Stimulated activated CD4-positive, alpha-beta T cell treated with anti-CD3 and anti-CD28 coated beads, Interleukin-4, amount 100 ng/mL, for 48 hours (primary cell): ENCODE measurements at regions not wholly inside any gene's neighbourhood (a gene's known extent, or its start where the extent isn't known, plus 50 kb on each side); places are given as distances from the start of the nearest gene placed in this dataset.
"Not testable (repeated sequence)": the region's sequence is repeated elsewhere in the genome, so short reads cannot be mapped to it uniquely, and the experiment has no call there.

Source experiments
- DNase-seq, 2 donors: peaks; one replicate each; pipeline ENCODE4 v3.0.0-alpha.2; 2020; ENCODE audit warnings: low read depth in 2 of 2

DNA sequence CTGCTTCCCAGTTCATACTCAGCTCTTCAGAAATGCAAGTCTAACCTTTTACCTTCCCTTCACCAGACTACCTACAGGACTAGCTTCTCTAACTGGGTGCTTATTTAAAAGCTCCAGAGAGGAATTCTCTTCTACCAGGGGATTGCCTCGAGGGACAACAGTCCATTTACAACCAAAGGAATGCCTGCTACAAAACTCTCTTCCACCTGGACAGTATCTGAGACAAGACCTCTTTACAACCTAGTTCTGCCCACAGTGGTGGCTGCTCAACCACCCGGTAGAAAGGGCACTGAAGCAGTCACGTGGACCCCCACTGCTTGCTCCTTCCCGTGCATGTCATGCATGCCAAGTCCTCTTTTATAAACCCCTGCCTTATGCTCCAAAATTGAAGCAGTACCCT is 158.1 kb upstream of the ANXA10 start:
- DNase-seq: no peak

DNA sequence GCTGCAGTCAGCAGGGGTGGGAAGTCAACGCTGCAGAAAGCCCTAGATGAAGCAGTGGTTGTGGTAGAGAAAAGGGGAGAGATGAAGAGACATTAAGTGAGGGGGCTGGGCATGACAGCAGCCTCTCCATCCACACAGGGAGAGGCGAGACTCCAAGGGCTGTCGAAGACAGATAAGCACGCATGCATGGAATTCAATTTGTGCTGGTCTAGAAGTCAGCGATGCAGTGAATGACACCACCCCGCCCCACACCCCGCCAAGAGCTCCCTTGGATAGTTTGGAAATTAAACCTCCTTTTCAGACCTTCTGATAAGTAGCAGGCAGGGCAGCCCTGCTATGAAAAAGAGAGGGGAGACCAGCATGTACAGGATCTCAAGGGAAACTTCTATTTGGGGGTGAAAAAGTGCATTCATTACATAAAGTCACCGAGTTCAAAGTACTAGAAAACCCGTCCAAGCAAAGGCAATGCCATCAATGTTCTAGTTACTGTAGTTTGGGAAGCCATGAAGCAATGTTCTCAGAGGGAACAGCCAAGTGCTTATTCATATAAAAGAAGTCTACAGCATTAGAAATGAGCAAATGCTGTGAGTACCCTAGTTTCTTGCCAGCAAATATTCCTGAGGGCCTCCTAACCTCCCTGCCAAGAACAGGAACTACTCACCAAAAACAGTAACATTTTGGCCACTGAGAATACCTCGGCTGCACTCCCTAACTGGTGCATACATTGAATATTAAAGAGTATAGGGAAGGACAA is 152.3 kb upstream of the ANXA10 start:
- no peak for DNase-seq

DNA sequence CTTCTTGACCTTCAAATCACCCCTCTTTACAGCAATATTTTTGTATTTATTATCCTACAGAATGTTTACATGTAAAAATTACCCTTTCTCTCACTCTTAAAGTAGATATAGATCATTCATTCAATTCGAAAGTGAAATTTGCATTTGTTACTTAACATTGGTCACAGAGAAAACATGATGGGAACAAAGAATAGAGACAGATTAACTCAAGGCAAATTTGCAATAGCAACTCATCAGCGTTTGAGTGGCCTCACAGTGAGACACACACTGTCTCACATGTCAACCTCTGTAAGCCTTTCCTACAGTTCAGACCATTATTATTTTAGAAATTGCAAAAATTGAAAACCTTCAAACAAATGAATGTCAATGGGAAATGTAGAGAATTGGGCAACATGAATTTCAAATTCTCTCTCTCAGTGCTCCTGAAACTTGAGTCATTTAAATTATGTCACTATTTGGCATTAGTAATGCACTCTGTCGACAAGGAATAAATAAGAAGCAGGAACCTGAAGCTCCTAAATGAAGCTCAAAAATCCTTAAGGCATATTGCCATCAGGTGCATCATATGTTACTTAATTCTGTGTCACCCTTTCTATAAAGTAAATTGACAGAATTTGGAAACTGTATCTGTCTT is 148.3 kb upstream of the ANXA10 start:
- DNase-seq: no peak

DNA sequence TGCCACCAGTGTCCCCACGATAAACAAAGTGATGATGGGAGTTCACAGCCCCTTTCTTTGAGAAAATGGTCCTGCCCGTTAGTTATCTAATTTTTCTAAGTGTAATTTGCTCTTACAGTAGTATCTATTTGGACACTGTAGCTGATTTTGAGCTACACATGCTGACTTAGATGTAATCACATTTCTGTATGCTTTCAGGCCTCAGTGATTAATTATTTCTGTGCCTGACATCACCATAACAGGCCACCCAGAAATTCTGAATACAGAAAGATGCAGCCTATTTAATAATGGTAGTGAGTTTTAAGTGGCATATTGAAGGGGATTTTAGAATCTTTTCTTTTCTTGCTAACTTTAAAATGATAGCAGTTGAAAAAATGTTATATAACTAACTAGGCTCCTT is 147.6 kb upstream of the ANXA10 start:
- DNase-seq: no peak

DNA sequence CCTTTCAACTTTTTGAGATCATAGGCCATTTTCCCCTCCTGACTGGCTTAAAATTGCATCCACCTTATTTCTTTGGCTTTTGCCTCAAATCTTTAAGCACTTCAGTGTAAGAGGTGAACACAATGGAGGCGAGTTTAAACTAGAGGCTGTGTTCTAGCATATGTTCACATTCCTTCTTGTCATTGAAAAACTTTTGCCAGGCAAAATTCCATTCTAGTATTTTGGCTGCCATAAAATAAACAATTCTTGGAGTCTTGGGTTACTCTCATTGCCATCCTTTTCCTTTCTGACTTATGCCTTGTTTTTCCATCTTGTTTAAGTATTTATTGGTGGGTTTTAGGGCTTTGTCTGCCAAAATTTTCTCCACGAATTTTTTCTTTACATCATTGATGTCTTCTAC is 137.3 kb upstream of the ANXA10 start:
- DNase-seq: no peak

DNA sequence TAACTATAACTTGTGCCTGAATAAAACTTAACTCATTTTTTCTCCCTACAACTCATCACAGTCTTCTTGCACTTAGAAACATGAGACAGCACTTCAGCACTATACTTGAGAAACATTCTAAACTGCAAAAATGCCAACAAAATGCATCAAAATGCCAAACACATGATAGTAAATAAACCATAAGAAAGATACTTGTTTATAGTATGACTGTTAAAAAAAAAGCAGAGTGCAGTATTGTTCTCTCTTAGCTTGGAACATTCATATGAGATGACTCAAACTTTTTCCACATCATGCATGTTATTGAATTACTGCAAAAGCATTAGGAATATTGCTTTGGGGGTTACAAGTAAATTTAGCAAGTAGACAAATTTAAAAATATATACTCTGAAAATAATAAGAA is 135.7 kb upstream of the ANXA10 start:
- no peak for DNase-seq

DNA sequence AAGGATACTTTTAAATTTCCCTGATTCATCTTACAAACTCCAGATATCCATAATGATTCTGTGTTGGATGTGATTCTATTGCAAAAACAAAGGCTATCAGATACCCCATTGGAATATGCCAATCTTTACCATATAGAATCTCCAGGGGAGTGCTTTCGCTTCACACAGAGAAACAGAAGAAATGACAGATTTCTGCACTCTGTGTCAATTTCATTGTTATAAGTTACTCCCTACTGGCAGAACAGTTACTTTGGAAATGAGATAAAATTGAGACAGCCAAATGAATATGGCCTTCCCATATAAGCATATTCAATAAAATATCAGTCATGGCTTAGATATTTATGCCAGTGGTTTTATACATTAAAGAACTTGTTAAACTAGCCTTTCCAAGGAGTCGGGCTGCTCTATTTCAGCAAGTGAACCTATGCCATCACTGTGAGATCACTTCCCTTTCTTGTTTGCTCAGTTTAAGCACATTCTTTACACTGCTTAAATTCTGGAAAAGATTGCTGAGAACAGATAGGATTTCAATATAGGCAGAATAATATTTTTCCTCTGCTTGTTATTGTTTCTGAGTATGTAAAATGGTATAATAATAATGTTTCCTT is 127.5 kb upstream of the ANXA10 start:
- DNase-seq: no peak

DNA sequence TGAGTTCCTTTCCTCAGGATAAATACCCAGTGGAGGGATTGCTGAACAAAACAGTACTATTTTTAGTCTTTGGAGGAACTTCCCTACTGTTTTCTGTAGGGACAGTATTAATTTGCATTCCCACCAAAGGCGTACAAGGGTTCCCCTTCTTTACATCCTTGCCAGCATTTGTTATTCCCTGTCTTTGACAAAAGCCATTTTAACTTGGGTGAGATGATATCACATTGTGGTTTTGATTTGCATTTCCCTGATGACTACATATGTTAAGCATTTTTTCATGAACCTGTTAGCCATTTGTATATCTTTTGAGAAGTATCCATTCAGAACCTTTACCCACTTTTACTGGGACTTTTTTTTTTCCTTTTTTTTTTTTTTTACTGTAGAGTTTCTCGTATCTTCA is 126.2 kb upstream of the ANXA10 start:
- no peak for DNase-seq

DNA sequence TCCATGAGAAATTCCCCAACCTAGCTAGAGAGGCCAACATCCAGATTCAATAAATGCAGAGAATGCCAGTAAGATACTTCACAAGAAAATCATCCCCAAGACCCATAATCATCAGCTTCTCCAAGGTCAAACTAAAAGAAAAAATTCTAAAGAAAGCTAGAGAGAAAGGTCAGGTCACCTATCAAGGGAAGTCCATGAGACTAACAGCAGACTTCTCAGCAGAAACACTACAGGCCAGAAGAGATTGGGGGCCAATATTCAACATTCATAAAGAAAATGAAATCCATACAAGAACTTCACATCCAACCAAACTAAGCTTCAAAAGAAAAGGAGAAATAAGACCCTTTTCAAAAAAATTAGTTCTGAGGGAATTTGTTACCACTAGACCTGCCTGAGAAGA is 118.8 kb upstream of the ANXA10 start:
- no peak for DNase-seq

DNA sequence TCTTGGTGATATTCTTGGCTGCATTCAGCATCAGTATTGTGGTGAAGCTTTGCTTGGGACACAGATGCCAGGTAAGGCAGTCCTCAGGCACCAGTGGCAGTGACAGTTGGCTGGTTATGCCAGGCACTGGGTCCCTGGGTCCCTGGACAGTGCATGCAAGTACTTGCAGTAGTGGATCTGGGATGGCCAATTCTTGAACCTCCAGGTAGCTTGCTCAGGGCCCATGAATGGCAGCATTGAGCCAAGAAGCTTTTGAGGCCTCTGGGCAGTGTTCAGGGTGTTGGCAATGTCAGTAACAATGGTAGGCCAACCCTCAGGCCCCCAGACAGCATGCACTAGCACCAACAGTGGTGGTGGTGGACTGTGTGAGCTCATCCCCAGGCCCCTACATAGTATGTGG is 106.8 kb upstream of the ANXA10 start:
- no peak for DNase-seq

DNA sequence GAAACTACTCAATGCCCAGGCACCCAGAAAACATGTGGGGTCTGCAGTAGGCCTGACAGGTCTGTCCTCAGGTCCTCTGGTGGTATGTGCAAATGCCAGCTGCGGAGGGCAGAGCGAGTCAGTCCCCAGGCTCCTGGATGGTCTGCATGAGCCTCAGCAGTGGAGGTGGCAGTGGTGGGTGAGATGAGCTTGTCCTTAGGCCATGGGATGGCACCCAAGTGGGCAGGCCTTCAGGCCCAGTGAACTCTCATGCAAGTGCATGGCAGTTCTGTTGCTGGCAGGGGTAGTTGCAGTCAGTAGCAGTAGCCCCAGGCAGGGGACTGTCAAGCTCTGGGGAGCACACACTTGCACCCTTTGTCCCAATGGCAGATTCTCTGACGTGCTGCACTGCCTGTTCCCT is 106.3 kb upstream of the ANXA10 start:
- no peak for DNase-seq

DNA sequence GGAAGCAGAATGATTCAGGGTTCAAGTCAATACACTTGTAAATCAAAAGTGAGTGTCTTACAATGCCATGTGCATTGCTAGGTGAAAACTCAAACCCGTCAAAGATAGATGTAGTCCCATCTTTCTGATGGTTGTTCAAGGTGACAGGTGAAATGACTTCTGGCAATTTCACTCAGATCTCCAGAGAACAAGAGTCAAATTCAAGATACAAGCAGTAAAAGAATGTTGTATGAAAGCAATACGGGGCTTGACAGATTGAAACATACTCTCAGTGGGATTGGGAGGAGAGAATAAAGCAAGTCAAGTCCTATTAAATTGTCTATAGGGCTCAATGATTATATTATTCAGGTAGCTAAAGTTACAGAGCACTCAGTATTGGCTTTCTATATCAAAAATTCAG is 105.1 kb upstream of the ANXA10 start:
- no peak for DNase-seq

DNA sequence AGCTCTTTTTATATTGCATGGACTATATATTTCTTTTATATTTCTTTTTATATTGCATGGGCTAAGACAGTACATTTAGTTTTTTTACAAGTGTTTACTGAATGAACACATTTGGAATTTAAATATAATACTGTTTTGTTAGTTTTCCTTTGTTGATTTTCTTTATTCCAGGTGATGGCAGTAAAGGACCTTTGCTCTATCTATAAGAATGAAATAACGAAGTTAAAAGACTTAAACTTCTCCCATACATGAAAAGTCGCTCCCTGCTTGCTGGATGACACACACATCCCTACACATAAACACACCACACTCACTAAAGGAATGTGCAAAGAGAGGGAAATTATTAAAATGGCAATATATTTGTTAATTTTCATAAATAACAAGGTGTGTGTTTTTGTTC is 102.5 kb upstream of the ANXA10 start:
- no peak for DNase-seq

DNA sequence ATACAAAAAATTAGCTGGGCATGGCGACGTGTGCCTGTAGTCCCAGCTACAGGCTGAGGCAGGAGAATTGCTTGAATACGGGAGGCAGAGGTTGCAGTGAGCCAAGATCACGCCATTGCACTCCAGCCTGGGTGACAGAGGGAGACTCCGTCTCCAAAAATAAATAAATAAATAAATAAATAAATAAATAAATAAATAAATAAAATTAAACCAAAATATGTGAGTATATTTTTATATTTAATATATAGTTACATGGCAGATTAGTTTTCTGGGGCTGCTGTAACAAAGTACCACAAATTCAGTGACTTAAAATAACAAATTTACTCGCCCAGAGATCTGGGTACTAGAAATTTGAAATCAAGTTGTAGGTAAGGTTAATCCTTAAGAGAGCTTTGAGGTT is 84.2 kb upstream of the ANXA10 start:
- not testable (repeated sequence) for DNase-seq

DNA sequence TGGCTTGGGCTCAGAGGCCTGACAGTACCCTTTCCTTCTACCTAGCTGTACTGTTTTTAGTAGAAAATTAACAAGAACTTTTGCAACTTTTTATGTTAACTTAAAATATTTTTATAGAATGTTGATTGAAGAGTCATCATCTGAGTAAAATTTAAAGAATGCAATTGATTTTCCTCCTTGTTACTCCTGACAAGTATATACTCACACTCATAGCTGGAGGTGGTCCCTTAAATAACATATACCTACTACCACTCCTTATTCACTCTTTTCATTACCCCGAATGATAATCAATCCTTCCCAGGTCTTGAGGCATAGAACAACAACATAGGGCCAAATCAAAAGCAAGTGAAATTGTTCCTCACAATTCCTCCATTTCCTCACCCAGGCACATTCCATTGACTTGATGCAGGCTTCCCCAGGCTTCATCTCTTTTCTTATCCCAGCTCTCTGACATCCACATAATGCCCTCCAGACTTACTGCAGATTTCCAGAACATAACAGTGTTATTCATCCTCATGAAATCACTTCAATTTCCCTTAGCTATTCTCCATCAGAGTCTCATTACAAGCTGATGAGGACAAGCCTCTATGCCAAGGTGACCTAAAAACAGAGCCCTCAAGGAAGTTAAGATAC is 73.2 kb upstream of the ANXA10 start:
- DNase-seq: no peak

DNA sequence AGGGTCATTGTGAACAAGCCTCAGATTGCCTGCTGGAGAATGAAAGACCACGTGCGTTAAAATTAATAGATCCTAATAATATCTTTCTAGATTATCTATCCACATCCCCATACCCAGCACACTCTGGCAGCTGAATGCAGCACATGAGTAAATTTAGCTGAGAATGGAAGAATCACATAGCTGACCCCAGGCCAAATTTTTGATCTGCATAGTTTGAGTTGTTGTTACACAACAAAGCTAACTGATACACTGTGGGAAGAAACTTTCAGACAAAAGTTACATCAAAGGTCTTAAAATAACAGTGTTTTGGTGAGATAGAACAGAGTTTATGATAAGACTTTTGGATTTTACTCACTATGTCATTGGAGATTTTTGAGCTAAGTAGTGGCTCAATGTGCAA is 72.4 kb upstream of the ANXA10 start:
- DNase-seq: no peak

DNA sequence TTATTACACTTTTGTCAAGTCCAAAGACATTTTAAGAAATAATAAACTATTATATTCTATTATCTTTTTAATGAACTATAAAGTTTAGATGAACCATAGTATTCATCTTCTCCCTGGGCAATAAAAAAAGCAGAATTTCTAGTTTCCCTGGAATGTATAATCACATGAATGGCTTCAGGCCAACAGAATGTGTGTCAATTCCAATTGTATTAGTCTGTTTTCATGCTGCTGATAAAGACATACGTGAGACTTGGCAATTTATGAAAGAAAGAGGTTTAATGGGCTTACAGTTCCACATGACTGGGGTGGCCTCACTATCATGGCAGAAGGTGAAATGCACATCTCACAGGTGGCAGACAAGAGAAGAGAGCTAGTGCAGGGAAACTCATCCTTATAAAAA is 70.7 kb upstream of the ANXA10 start:
- DNase-seq: no peak

DNA sequence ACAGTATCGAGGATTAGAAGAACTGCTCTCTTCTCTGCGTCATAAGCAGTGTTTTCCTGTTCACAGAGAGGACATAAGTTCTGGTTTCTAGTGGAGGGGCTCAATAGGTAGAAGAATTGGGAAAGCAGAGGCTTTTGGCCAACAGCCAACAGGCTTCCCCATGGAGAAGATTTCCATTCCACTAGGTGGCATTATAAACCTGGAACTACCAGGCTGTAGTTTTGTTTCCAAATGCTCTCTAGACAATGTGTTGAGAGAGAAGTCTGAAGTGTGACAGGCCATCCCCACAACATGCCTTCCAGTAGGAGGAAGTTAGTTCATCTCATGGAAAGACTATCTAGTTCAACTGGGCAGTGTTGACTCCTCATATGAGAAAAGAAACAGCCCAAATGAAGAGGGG is 63.8 kb upstream of the ANXA10 start:
- no peak for DNase-seq

DNA sequence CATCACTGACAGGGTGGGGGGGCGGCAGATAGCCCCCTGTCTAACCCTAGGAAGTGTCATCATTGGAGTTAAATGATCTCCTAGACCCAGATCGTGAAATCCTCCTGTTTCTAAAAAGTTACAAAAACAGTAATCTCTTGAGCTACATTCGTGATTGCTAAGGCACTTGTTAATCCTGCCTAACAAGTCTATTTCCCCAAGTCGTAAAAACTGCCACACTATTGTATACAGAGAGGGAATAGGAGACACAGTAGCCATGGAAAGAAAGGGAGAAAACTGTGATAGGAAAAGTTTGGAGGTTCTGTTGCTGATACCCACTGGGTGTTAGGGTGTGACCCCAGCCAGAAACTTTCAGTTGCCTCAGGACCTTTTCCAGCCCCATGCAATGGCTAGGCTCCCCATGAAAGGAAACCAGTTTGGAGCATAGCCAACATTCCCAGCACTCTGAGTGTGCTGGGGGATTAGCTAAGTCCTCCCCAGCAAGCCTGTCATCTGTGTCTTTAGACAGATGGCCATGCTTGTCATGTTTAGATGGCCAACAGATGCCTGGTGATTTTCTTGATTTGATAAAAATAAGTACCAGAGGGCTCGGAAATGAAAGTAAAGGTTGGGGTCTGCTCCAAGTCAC is 63.3 kb upstream of the ANXA10 start:
- no peak for DNase-seq

DNA sequence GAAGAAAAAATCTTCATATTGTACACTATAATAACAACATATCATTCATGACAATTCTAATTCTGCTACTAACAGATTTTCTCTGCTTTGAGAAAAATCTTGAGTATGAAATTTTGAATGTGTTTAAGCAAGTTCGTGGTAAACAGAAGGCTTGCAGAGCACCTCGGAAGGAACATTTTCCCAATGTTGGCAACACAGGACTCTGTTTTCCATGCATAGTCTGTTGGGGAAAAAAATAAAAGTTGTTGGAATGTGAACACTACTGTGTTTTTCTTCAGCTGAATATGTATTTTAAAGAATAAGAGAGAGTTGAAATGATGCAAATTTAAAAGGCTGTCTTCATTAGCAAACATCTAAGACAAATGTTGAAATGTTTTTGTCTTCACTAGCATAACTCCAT is 54.7 kb upstream of the ANXA10 start:
- no peak for DNase-seq

DNA sequence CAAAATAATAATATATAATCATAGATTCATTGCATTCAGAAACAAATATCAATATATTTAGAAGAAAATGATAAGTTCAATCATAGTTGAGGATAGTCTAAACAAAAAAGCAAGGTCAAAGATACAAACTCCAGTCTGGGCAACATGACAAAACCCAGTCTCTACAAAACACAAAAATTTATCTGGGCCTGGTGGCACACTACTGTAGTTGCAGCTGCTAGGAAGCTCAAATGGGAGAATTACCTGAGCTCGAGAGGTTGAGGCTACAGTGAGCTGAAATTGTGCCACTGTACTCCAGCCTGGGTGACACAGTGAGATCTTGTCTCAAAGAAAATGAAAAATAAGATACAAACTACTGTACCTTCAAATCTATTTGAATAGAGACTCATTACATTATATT is 52.7 kb upstream of the ANXA10 start:
- no peak for DNase-seq
